NCI-H187 (cell line): ENCODE measurements at regions not wholly inside any gene's neighbourhood (a gene's known extent, or its start where the extent isn't known, plus 50 kb on each side); places are given as distances from the start of the nearest gene placed in this dataset.

ENCODE experiments used
- DNase-seq, 2 experiments: peaks; one replicate each; lab custom pipeline; 2025; lab: John Stamatoyannopoulos, UW

DNA sequence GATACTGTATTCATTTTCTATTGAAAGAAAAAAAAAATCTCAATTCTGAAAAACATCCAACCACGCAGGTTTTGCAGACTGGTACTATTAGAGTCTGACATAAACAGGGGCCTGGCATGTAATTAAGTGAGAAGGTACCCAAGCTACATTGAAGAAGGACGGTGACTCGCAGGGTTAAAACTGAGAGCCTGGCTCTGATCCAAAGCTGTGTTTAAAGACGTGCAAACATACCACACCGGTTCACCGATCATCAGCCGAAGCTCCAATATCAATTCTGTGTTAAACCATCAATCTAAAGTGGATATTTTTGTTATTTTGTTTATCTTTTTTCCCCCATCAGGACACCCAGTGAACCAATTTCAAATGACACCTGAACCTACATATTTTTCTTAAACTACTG lies 108.1 kb upstream of the DIO3 start:
- no peak for DNase-seq

DNA sequence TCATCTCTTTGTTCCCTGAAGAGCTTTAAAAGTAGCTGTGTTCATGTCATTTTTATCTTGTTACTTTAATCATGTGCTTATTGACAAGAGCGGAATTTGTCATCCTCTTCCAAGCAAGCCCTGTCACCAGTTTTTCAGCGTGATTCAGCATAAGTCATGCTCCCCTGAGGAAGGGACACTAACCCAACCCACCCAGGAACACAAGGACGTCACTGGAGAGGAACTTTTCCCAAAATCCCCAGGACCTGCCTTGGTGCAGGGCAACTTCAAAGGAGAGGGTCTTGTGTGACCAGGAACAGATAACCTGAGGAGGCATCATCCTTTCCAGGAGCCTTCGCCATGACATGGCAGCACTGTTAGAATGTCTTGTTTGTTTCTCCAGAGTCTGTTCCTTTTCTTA lies 107.1 kb upstream of the DIO3 start:
- no peak for DNase-seq

DNA sequence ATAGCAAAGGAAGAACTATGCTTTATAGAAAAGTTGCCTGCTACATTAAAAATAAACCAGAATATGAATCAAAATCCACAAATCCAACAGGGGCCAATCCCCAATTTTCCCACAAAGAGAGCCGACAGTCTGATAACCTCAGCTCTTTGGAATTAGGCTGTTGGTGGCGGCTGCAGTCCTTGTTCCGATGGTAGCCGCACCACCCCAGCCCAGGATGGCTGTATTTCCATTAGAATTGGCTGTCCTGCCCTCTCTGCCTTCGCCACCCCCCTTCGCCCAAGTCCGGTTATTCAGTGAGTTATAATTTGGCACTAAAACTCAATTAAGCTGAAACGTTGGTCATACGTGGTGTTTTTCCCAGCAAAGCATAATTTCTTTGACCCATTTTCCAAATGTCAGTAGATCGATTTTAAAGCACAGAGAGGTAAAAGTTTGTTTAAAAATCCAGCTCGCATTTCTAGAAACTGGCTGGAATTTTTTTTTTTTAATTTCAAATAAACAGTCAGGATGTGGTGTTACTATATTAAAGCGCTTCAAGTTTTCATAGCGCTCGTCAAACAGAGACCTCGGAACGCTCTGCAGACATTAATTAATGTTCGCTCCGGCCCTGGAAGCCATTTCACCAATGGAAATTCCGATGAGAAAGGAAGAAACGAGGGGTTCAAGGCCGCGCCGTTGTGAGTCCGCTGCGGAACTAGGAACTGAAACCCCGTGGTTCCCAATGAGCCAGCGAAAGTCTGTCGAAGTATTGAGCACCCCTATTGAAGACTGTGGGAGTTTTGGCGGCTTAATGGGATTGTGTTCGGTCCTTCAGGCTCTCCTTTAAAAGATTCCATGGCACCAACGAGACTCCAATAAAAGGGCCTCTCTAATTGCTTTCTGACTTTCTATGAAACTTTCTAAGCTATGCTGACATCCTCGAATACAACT lies 104.8 kb upstream of the DIO3 start:
- DNase-seq: no peak

DNA sequence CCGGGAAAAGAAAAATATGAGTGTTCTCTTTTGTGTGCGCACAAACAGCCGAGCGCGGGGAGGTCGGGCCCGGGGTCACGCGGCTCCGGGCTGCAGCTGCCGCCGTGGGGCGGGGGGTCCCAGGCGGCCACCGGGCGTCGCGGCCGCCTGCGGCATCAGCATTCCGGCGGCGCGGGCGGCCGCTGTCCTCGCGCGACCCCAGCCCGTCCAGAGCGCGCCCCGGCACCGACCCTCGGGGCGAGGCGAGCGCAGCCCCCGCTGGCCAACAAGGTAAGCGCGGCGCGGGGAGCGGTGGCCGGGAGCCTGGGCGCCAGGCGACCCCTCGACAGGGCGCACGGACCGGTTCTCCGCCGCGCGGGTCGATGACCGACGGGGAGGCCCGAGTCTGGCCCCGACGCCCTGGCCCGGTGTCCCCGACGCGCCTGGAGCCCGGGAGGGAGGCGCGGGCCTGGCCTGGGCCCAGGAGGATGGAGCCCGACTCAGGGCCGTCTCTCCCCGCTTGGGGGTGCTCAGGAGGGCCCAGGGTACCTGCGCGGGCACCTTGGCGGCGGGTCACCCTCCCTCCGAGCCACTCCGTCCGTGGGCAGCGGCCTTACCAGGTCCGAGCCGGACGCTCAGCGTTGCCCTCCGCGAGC lies 103.9 kb upstream of the DIO3 start:
- no peak for DNase-seq

DNA sequence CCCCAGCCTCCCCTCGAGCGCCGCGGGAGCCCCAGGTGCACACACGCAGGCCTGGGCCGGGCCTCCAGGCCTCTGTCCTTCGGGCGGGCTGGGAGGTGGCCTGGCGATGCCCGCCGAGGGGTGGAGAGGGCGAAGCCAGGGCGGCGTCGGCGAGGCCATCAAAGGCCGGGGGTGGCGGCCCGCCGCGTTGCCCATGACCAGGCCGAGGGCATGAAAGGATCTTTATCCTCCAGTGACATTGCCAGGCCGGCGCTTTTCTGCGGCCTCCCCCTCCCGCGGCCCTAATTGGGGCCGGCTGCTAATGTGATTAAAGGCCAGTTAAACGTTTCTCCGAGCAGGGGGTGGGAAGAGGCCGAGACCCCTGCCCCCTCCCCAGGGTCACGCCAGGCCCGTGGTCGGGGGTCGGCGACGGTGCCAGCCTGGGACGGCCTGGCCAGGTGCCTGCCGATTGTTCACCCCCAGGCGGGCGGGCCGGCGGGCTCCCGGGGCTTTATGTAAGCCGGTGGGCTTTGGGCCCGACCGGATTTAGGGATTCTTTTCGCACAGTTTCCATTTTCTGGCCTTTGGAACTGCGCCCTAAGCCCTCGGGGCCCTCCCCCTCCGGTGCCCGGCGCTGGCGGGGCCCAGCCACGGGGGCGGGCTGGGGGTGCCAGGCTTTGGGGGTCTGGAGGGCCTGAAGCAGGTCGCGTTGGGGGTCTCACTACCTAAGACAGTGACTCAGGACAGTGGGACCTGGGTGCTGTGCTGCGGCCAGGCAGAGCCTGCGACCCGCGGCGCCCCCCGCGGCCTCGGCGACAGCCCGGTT lies 103.2 kb upstream of the DIO3 start:
- no peak for DNase-seq

DNA sequence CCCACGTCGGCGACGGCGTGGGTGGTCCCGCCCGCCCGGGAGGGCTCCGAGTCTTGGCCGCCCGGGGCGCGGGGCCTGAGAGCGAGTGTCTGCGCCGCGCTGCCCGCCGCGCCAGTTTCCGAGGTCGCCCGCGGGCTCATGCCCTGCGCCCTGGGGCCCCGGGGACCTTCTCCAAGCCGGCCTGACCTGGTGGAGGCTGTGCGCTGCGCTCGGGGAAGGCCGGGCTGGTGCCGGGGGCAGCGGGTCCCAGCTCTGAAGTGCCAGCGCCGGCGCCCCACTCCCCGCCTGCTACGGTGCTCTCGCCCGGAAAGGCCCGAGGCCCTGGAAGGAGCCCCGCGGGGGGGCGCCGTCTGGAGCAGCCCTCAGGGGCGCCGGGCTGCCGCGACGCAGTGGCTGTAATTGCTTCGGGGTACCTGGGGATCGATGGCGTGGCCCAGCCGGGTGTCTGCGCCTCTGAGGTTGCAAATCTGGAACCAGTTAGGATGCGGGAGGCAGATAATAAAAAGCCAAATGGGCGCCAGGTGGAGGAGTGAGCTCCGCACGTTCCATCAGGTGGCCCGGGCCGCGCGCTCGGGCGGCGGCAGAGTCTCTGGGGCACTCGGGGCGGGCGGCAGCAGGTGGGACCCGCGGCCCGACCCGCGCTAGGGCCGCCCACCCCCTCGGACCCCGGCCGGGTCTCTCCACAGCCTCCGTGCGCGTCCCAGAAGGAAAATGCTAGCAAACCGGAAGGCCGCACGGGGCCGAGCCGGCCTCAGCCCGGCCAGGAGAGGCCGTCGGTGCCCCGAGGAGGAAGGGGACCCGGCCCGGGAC lies 102.3 kb upstream of the DIO3 start:
- DNase-seq: no peak

DNA sequence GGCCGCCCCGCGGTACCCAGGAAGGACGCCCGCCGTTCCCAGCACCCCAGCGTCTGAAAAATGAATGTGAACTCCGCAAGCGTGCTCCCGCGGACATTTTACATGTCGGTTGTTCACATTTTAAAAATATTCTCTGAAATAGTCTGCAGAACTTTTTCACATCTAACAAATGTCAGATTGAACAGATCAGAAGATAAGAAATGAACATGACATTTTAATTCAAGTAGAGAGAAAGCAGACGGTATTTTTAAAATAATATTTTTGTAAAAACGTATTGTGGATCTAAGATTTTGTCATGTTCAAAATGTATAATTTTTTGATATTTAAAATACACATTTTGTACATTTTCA lies 101.8 kb upstream of the DIO3 start:
- DNase-seq: no peak

DNA sequence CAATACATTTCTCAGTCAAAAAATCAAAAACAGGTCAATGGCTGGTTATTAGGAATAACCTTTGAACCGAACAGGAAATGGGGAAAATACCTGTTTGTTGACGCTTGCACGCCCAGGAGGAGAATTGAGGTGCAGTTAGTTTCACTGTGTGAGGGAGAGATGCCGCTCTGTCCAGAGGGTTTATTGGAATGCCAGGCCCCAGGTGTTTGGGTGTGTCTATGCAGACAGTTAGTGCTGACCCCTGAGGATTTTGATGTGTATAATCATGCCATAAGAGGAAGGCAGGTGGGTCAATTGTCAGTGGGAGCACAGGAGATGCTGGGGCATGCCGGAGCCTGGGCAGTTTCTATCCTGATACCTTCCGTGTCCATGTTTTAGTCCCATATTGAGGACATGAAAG lies 100.8 kb upstream of the DIO3 start:
- DNase-seq: no peak

DNA sequence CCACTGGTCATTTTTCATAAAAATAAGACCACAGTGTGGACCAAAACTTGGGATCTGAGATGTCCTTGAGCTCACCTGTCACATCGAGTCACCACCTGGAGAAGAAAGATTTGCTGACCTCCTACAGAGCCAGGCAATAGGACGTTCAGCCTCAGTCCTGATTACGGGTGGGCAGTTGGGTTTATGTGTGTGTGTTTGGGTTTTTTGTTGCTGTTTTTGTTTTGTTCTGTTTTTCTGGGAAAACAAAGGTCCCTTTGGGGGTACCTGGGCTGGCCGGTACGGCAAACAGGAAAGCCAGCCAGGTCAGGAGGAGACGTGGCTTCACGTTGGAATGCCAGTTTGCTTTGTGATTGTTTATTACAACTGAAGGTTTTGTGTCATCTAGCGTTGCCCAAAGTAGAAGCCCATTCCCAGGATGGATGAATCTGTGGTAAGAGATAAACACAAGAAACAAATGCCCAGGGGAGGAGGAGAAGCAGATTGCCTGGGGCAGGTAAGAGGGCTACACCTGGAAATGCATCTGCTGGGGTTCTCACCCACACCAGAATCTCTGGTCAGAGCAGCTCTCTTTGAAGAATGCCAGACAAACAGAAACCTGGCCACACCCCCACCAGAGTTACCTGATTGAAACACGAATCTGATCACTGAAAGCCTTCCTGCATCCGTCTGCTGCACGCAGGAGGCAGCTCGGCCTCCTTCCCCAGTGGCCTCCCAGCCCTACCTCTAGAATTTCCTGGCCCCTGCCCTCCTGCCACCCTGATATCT lies 100.1 kb upstream of the DIO3 start:
- no peak for DNase-seq

DNA sequence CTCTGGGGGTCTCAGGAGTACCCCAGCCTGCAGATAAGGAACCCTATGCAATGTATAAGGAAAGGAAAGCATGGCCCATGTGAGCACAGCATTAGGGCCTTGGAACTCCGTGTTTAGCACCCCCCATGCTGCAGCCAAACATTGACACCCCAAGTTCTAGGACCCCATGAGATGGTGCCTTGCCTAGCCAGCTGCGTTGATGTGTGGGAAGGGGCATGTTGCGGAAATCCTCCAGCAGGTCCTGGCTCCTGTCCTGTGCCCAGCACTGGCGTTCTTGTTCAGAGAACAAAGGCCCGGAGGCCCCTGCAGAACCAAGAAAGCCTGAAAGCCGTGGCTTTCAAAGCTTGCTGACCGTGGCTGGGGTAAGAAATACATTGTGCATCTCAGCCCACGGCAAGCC lies 99.4 kb upstream of the DIO3 start:
- no peak for DNase-seq

DNA sequence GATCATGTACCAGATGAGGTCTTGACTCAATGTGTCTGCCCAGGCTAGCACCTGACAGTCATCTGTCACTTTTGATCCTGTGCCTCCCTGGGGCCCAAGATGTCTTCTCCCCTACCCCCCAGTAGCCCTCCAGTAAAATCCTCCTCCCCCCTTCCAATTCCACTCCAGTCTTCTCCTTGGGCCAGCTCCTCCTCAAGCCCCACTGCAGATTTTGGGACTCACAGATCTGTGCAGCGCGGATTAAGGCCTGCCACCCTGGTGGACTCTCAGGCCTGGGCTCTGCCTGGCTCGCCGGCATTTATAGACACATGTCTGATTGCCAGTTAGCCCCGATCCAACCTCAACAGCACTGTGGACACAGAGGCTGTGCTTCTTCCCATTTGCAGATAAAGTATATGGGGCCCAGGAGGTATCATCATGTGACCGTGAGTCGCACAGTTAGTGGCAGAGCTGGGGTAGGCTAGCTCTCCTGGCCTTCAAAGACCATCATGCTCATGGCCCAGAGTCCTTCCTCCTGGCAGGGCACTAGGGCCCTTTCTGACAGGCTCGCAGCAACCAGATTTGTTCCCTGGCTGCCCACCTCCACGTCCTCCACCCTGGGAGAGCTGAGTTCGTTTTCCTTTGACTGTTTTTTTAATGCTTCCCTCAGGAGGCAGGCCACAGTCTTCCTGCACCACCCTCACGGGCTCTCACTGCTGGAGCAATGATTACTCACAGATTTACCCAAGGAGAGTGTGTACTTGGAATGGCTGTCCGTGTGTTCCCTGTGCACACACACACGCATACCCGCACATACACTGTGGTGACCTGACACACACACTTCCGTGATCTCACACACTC lies 98.3 kb upstream of the DIO3 start:
- DNase-seq: no peak

DNA sequence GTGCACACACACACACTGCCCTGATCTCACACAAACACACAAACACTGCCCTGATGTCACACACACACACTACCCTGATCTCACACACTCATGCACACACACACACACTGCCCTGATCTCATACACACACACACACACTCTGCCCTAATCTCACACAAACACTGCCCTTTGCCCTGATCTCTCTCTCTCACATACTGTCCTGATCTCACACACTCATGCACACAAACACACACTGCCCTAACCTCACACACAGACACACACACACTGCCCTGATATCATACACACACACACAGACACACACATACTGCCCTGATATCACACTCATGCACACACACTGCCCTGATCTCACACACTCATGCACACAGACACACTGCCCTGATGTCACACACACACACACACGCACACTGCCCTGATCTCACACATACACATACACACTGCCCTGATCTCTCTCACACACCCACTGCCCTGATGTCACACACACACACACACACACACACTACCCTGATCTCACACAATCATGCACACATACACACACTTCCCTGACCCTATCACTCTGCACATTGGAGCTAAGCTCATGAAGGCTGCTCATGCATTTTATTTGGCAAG lies 97.6 kb upstream of the DIO3 start:
- no peak for DNase-seq

DNA sequence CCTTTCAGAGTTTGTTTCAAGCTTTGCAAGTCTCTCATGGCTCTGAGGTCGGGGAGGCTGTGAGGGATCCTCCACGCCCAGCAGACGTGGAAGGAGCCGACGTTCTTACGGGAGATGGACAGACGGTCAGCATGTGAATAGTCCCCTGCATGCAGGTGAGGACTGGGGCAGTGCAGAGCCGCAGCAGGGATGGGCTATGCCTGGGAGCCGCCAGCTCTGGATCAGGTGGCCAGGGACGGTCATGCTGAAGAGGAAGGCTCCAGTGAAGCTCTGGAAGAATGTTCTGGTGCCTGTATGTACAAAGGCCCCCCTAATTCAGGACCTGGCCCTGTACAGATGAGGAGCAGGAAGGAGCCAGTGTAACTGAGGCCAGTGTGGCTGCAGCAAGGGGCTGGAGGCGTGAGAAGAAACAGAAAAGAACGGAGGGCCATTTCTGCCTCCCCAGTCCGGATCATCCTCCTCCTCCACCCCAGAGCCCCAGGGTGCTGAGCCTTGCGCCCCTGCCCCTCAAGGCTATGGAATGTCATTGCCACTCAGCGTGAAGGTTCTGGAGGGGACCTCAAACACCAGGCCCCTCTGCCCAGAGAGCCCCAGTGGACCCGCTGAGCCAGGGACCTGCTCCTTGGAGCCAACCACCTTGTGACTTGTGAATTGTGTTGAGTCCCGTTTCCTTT lies 96.8 kb upstream of the DIO3 start:
- no peak for DNase-seq

DNA sequence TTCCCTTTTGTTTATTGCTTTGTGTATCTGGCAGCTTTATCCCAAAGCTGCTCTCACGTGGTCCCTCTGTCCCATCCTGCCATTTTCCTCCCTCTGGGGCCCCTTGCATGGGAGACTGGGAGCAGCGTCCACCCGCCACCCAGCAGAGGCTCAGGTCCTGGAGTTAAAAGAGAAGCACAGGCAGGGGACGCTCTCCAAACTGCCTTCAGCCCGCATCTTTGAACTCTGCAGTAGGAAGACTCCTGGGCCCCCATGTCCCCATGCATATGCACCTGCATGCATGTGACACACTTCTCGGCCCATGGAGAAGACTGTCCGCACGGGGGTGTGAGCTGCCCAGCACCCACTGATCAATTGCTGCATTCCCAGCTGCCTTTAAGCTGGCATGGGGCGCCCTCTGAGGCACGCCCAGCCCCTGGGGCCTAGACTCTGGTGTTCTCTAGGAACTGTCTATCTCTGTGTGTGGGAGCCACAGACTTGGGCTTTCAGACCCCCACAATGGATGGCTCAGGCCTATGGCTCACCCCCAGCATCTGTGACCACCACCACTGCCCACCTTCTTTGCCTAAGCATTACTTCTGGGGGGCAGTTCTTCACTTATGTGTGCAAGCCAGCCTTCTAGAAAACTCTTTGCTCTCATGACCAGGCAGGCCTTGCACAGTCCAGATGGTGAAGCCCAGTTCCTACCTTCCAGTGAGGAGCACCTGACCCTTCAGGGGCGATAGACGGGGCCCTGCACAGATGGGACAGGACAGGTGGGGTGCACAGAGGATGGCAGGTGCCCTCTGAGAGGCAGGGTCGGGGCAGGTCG lies 96.1 kb upstream of the DIO3 start:
- no peak for DNase-seq

DNA sequence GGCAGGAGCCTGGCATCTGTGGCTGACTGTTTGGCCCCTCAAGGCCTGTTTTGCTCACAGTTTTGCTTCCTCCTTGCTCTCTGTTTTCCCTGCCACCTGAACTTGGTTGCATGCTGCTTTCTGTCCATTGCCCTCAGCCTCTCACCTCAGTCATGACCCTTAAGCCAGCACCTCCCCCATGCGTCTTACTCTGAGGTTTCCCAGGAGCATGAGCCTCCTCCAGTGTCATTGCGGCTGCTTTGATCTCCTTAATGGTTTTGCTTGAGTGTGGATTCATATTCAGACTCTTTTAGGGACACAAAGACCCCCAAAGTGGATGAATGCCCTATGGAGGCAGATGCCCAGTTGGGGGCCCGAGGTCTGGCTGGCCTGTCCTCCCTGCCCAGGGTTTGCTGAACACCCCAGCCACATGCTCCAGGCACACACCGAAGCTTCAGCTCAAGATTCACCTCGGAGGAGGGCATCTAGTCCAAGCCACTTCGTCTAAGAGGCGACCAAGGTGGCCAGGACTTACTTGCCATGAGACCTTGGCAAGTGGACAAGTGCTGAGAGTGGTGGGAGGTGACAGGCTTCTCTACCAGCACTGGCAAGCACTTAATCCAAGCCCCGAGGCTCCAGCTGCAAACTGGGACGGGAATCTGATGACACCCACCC lies 95.4 kb upstream of the DIO3 start:
- DNase-seq: no peak

DNA sequence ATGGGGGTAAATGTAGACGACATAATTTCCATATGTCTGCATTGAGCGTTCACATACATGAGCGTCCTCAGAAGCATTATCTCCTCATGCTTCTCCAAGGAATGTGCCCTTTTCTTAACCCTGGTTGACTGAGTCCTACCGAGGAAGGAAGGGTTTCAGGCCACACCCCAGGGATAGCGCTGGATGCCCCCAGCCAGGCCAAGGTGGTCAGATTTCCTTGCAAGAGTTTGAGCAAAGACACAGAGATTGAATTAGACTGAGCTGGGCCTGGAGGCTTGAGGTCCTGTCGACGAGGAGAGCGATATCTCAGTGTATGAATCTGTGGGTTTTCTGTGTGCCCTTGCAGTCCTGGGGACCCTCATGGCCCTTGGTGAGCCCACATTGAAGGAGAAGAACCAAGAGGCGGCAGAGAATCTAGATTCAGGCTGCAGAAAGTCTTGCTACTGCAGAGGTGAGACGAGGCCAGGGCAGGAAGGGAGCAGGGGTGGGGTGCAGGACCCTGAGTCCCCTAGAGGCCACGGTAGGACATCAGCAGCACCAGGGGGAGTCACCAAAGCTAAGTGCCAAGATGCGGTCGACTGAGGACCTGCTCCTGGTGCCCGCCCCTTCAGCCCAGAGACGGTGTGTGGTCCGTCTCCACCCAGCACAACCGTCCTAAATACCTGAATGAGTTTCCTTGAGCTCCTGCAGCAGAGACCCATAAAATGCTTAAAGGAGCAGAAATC lies 94.7 kb upstream of the DIO3 start:
- no peak for DNase-seq
